ENCODE measurements at regions not wholly inside any gene's neighbourhood (a gene's known extent, or its start where the extent isn't known, plus 50 kb on each side); places are given as distances from the start of the nearest gene placed in this dataset.

GRCh38 chr1:209485751-209486150 is 97.8 kb upstream of the CAMK1G start:
- no peaks in the 10 kb centered on the region for H3K4me1 Mint-ChIP-seq (ENCODE audit: low read depth)
- H3K36me3 Mint-ChIP-seq (ENCODE audit: insufficient read depth in 2 of 2) = no peaks in the 10 kb centered on the region
- ATAC-seq (replicated peaks in 1 of 2) (no peak), DNase-seq (no peak)
- H3K4me3 Mint-ChIP-seq = no peak overlapping the region
- no peak overlapping the region for H3K27ac Mint-ChIP-seq
- H3K9me3 Mint-ChIP-seq = no peaks in the 10 kb centered on the region
- H3K27me3 Mint-ChIP-seq (ENCODE audit: low read depth) = peaks cover 9% of the 10 kb centered on the region

DNA sequence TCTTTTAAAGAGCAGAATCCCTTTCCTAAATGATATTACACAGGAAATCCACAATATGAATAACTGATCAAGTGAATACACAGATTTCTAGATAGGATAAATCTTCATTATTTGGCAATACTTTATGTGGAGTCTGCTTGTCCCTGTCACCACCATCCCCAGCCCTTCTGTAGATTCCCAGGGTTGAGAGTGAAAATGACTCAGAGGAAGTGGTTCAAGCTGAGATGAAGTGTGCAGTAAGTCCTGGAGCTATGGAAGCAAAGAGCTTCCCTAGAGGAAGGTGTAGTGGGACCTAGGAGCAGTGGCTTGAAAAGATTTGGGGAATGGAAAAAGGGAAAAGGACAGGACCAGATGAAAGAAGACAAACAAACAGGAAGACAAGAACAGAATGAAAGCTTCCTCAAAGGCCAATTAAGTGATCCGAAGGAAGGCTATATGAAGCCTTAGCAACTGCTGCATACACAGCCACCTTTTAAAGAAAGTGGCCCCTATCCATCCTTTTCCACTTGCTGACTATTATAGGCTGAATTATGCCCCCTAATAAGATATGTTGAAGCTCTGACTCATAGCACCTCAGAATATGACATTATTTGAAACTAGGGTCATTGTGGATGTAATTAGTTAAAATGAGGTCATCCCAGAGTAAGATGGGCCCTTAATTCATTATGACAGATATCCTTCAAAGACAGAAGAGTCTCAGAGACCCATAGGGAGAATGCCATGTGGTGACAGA is 96.5 kb upstream of the CAMK1G start:
- no peak overlapping the region for H3K27ac Mint-ChIP-seq

GRCh38 chr1:209490013-209490412 is 93.5 kb upstream of the CAMK1G start:
- ATAC-seq (replicated peaks in 1 of 2) (no peak), DNase-seq (no peak)
- Mint-ChIP-seq H3K9me3 (no peaks in the 10 kb centered on the region), H3K36me3 (ENCODE audit: insufficient read depth in 2 of 2) (no peaks in the 10 kb centered on the region), H3K4me3 (no peak overlapping the region), H3K27me3 (ENCODE audit: low read depth) (peaks cover 19% of the 10 kb centered on the region), H3K27ac (no peak overlapping the region), H3K4me1 (ENCODE audit: low read depth) (no peaks in the 10 kb centered on the region)

More for the DNA sequence above, 96.5 kb upstream of the CAMK1G start:
- Mint-ChIP-seq H3K9me3 (no peaks in the 10 kb centered on the region), H3K4me3 (no peak overlapping the region), H3K36me3 (ENCODE audit: insufficient read depth in 2 of 2) (no peaks in the 10 kb centered on the region), H3K27me3 (ENCODE audit: low read depth) (peaks cover 16% of the 10 kb centered on the region), H3K4me1 (ENCODE audit: low read depth) (no peaks in the 10 kb centered on the region)
- no peak for ATAC-seq (replicated peaks in 1 of 2)
- DNase-seq = no peak

- Mint-ChIP-seq H3K4me1 (ENCODE audit: low read depth) (no peaks in the 10 kb centered on the region), H3K27ac (no peak overlapping the region), H3K36me3 (ENCODE audit: insufficient read depth in 2 of 2) (peaks cover 0 to 2% of the 10 kb centered on the region in 2 donors), H3K4me3 (no peak overlapping the region), H3K27me3 (ENCODE audit: low read depth) (peaks cover 19% of the 10 kb centered on the region), H3K9me3 (peaks cover 0 to 2% of the 10 kb centered on the region in 2 donors)
- DNase-seq (no peak), ATAC-seq (replicated peaks in 1 of 2) (no peak)
These were observed 92.5 kb upstream of the CAMK1G start for GRCh38 chr1:209491031-209491430.

GRCh38 chr1:209491496-209491895 is 92.0 kb upstream of the CAMK1G start:
- Mint-ChIP-seq H3K27me3 (ENCODE audit: low read depth) (peaks cover 19% of the 10 kb centered on the region), H3K27ac (no peak overlapping the region), H3K36me3 (ENCODE audit: insufficient read depth in 2 of 2) (peaks cover 0 to 2% of the 10 kb centered on the region in 2 donors), H3K4me1 (ENCODE audit: low read depth) (no peaks in the 10 kb centered on the region), H3K4me3 (no peak overlapping the region), H3K9me3 (peaks cover 0 to 2% of the 10 kb centered on the region in 2 donors)
- ATAC-seq (replicated peaks in 1 of 2) (no peak), DNase-seq (no peak)

- Mint-ChIP-seq H3K4me3 (no peak overlapping the region), H3K9me3 (peaks cover 2 to 3% of the 10 kb centered on the region in 2 donors), H3K27me3 (ENCODE audit: low read depth) (peaks cover 19% of the 10 kb centered on the region)
These were observed 91.6 kb upstream of the CAMK1G start for GRCh38 chr1:209491897-209492296.

DNA sequence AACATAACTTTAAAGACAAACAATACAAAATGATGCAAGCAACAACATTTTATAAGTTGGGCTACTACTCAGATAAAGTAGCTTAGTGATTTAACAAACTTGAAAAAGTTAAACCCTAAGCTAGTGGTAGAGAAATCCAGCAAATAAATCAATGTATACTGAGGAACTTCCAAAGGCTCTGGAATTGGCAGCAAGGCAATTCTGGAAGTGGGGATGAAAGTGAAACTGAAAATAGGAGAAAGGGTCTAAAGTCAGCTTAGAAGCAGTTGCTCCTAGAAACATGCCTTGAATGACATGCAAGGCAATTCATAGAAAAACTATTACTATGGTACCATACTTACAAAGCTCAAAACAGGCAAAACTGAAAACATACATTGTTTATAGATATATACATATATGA is 90.0 kb upstream of the CAMK1G start:
- H3K36me3 Mint-ChIP-seq (ENCODE audit: insufficient read depth in 2 of 2) = peaks cover 2 to 4% of the 10 kb centered on the region in 2 donors
- peaks cover 13% of the 10 kb centered on the region for H3K27me3 Mint-ChIP-seq (ENCODE audit: low read depth)
- H3K27ac Mint-ChIP-seq = no peak overlapping the region
- H3K4me3 Mint-ChIP-seq = no peak overlapping the region
- ATAC-seq (replicated peaks in 1 of 2) (no peak), DNase-seq (no peak)
- H3K9me3 Mint-ChIP-seq = peaks cover 2 to 4% of the 10 kb centered on the region in 2 donors
- no peaks in the 10 kb centered on the region for H3K4me1 Mint-ChIP-seq (ENCODE audit: low read depth)

More at GRCh38 chr1:209491897-209492296, 91.6 kb upstream of the CAMK1G start:
- Mint-ChIP-seq H3K4me1 (ENCODE audit: low read depth) (no peaks in the 10 kb centered on the region), H3K27ac (no peak overlapping the region), H3K36me3 (ENCODE audit: insufficient read depth in 2 of 2) (peaks cover 2% of the 10 kb centered on the region in 2 donors)
- DNase-seq (no peak), ATAC-seq (replicated peaks in 1 of 2) (no peak)

DNA sequence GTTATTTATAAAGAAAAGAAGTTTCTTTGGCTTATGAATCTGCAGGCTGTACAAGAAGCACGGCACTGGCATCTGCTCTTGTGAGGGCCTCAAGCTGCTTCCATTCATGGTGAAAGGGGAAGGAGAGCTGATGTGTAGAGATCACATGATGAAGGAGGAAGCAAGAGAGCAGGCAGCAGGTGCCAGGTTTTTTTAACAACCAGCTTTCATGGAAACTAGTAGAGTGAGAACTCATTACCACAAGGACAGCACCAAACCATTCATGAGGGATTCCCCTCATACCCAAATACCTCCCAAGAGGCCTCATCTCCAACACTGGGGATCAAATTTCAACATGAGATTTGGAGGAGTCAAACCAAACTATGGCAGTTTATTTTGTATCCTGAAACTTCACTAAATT is 85.8 kb upstream of the CAMK1G start:
- no peak for ATAC-seq (replicated peaks in 1 of 2)
- Mint-ChIP-seq H3K4me3 (no peak overlapping the region), H3K36me3 (ENCODE audit: insufficient read depth in 2 of 2) (peaks cover 9% of the 10 kb centered on the region in 2 donors), H3K9me3 (peaks cover 11 to 16% of the 10 kb centered on the region in 2 donors), H3K27me3 (ENCODE audit: low read depth) (no peaks in the 10 kb centered on the region), H3K4me1 (ENCODE audit: low read depth) (no peaks in the 10 kb centered on the region), H3K27ac (no peak overlapping the region)
- no peak for DNase-seq

GRCh38 chr1:209500993-209501392 is 82.5 kb upstream of the CAMK1G start:
- peaks cover 10 to 16% of the 10 kb centered on the region in 2 donors for H3K9me3 Mint-ChIP-seq
- H3K27me3 Mint-ChIP-seq (ENCODE audit: low read depth) = no peaks in the 10 kb centered on the region
- no peak for DNase-seq
- no peak for ATAC-seq (replicated peaks in 1 of 2)
- H3K4me1 Mint-ChIP-seq (ENCODE audit: low read depth) = no peaks in the 10 kb centered on the region
- H3K27ac Mint-ChIP-seq = no peak overlapping the region
- H3K36me3 Mint-ChIP-seq (ENCODE audit: insufficient read depth in 2 of 2) = peaks cover 7 to 9% of the 10 kb centered on the region in 2 donors
- H3K4me3 Mint-ChIP-seq = no peak overlapping the region

DNA sequence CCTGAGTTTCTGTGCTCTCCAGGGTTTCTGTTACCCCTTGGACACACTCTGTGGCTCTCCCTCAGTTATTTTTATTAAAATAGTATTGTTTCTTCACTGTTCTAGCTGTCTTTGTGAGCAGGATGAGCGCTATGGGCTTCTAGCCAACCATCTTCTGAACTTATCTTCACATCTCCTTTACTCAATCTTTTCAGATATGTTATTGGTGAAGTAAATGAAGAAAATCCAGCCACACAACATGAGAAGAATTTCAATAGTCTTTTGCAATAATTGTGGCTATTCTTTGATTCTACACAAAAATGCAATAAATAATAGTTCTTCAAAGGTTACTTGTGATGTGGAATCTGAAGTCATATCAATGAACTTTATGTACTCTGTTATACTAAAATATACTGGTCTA is 80.3 kb upstream of the CAMK1G start:
- Mint-ChIP-seq H3K27ac (no peak overlapping the region), H3K9me3 (peaks cover 10 to 11% of the 10 kb centered on the region in 2 donors), H3K4me1 (ENCODE audit: low read depth) (no peaks in the 10 kb centered on the region), H3K27me3 (ENCODE audit: low read depth) (peaks cover 5% of the 10 kb centered on the region), H3K4me3 (no peak overlapping the region), H3K36me3 (ENCODE audit: insufficient read depth in 2 of 2) (peaks cover 6 to 7% of the 10 kb centered on the region in 2 donors)
- DNase-seq (no peak), ATAC-seq (replicated peaks in 1 of 2) (no peak)

GRCh38 chr1:209504571-209504970 is 78.9 kb upstream of the CAMK1G start:
- Mint-ChIP-seq H3K9me3 (peaks cover 8 to 10% of the 10 kb centered on the region in 2 donors), H3K27me3 (ENCODE audit: low read depth) (peaks cover 5% of the 10 kb centered on the region), H3K4me3 (no peak overlapping the region)

DNA sequence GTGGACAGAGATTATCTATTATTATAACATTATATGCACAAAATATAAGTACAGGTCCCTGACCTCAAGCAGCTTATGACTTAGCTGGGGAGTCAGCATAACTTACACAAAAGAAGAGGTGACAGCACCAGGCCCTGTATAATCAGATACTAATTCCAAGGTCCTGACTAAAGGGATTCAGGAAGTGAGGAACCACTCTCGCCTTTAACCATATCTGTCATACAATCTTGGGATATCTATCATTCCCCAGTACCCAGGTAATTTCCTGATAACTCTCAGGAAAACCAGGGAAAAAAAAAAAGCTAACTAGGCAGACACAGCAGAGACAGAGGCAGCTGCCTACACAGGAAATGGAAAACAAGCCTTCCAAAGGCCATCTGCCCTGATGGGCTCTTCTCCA is 78.5 kb upstream of the CAMK1G start:
- ATAC-seq (replicated peaks in 1 of 2) (no peak), DNase-seq (no peak)
- H3K4me3 Mint-ChIP-seq = no peak overlapping the region
- no peaks in the 10 kb centered on the region for H3K4me1 Mint-ChIP-seq (ENCODE audit: low read depth)
- peaks cover 7% of the 10 kb centered on the region for H3K27me3 Mint-ChIP-seq (ENCODE audit: low read depth)
- peaks cover 8 to 10% of the 10 kb centered on the region in 2 donors for H3K9me3 Mint-ChIP-seq
- no peak overlapping the region for H3K27ac Mint-ChIP-seq
- H3K36me3 Mint-ChIP-seq (ENCODE audit: insufficient read depth in 2 of 2) = peaks cover 6 to 7% of the 10 kb centered on the region in 2 donors

More at GRCh38 chr1:209504571-209504970, 78.9 kb upstream of the CAMK1G start:
- H3K27ac Mint-ChIP-seq = no peak overlapping the region
- ATAC-seq (replicated peaks in 1 of 2) = no peak
- DNase-seq = no peak
- no peaks in the 10 kb centered on the region for H3K4me1 Mint-ChIP-seq (ENCODE audit: low read depth)
- H3K36me3 Mint-ChIP-seq (ENCODE audit: insufficient read depth in 2 of 2) = peaks cover 6 to 7% of the 10 kb centered on the region in 2 donors

DNA sequence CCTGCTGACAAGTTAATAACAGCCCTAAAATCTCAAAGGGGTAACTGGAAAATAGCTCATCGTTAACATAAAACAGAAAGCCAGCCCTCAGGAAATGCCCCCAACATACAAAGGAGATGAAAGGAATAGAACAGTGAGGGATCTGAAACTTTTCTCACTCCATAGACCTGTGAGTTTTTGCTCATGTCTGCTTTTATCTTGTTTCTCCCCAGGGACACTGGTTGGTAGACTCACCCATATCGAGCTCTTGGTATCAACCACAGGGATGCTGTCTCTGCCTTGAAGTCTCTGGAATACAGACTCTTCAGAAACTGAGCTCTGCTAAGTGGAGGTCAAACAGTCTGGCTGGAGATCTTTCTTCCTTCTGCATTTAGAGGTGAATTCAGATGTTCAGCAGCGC is 77.4 kb upstream of the CAMK1G start:
- H3K36me3 Mint-ChIP-seq (ENCODE audit: insufficient read depth in 2 of 2) = peaks cover 1 to 2% of the 10 kb centered on the region in 2 donors
- H3K27me3 Mint-ChIP-seq (ENCODE audit: low read depth) = peaks cover 11% of the 10 kb centered on the region
- no peak overlapping the region for H3K4me3 Mint-ChIP-seq
- H3K27ac Mint-ChIP-seq = no peak overlapping the region
- H3K9me3 Mint-ChIP-seq = peaks cover 3 to 5% of the 10 kb centered on the region in 2 donors
- H3K4me1 Mint-ChIP-seq (ENCODE audit: low read depth) = no peaks in the 10 kb centered on the region
- ATAC-seq (replicated peaks in 1 of 2) (no peak), DNase-seq (no peak)

GRCh38 chr1:209509039-209509438 is 74.5 kb upstream of the CAMK1G start:
- Mint-ChIP-seq H3K27ac (no peak overlapping the region), H3K27me3 (ENCODE audit: low read depth) (peaks cover 11% of the 10 kb centered on the region), H3K9me3 (no peaks in the 10 kb centered on the region), H3K4me1 (ENCODE audit: low read depth) (no peaks in the 10 kb centered on the region), H3K4me3 (no peak overlapping the region), H3K36me3 (ENCODE audit: insufficient read depth in 2 of 2) (no peaks in the 10 kb centered on the region)
- ATAC-seq (replicated peaks in 1 of 2) = no peak
- no peak for DNase-seq

All from activated T-cell treated with anti-CD3 and anti-CD28 coated beads, Interleukin-2, amount 50 U/mL, for 72 hours (primary cell).